ENCODE measurements at regions not wholly inside any gene's neighbourhood (a gene's known extent, or its start where the extent isn't known, plus 50 kb on each side); places are given as distances from the start of the nearest gene placed in this dataset.

- TF ChIP-seq, protein P1, sequence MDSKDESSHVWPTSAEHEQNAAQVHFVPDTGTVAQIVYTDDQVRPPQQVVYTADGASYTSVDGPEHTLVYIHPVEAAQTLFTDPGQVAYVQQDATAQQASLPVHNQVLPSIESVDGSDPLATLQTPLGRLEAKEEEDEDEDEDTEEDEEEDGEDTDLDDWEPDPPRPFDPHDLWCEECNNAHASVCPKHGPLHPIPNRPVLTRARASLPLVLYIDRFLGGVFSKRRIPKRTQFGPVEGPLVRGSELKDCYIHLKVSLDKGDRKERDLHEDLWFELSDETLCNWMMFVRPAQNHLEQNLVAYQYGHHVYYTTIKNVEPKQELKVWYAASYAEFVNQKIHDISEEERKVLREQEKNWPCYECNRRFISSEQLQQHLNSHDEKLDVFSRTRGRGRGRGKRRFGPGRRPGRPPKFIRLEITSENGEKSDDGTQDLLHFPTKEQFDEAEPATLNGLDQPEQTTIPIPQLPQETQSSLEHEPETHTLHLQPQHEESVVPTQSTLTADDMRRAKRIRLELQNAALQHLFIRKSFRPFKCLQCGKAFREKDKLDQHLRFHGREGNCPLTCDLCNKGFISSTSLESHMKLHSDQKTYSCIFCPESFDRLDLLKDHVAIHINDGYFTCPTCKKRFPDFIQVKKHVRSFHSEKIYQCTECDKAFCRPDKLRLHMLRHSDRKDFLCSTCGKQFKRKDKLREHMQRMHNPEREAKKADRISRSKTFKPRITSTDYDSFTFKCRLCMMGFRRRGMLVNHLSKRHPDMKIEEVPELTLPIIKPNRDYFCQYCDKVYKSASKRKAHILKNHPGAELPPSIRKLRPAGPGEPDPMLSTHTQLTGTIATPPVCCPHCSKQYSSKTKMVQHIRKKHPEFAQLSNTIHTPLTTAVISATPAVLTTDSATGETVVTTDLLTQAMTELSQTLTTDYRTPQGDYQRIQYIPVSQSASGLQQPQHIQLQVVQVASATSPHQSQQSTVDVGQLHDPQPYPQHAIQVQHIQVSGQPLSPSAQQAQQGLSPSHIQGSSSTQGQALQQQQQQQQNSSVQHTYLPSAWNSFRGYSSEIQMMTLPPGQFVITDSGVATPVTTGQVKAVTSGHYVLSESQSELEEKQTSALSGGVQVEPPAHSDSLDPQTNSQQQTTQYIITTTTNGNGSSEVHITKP (tag by site-specific recombination; IDR thresholded peaks at IDR 0.05), result no peak
- TF ChIP-seq REST (tag by site-specific recombination; IDR thresholded peaks at IDR 0.05), result no peak
- TF ChIP-seq ZFP37 (tag by site-specific recombination; IDR thresholded peaks at IDR 0.05), result no peak
- TF ChIP-seq, protein P2, sequence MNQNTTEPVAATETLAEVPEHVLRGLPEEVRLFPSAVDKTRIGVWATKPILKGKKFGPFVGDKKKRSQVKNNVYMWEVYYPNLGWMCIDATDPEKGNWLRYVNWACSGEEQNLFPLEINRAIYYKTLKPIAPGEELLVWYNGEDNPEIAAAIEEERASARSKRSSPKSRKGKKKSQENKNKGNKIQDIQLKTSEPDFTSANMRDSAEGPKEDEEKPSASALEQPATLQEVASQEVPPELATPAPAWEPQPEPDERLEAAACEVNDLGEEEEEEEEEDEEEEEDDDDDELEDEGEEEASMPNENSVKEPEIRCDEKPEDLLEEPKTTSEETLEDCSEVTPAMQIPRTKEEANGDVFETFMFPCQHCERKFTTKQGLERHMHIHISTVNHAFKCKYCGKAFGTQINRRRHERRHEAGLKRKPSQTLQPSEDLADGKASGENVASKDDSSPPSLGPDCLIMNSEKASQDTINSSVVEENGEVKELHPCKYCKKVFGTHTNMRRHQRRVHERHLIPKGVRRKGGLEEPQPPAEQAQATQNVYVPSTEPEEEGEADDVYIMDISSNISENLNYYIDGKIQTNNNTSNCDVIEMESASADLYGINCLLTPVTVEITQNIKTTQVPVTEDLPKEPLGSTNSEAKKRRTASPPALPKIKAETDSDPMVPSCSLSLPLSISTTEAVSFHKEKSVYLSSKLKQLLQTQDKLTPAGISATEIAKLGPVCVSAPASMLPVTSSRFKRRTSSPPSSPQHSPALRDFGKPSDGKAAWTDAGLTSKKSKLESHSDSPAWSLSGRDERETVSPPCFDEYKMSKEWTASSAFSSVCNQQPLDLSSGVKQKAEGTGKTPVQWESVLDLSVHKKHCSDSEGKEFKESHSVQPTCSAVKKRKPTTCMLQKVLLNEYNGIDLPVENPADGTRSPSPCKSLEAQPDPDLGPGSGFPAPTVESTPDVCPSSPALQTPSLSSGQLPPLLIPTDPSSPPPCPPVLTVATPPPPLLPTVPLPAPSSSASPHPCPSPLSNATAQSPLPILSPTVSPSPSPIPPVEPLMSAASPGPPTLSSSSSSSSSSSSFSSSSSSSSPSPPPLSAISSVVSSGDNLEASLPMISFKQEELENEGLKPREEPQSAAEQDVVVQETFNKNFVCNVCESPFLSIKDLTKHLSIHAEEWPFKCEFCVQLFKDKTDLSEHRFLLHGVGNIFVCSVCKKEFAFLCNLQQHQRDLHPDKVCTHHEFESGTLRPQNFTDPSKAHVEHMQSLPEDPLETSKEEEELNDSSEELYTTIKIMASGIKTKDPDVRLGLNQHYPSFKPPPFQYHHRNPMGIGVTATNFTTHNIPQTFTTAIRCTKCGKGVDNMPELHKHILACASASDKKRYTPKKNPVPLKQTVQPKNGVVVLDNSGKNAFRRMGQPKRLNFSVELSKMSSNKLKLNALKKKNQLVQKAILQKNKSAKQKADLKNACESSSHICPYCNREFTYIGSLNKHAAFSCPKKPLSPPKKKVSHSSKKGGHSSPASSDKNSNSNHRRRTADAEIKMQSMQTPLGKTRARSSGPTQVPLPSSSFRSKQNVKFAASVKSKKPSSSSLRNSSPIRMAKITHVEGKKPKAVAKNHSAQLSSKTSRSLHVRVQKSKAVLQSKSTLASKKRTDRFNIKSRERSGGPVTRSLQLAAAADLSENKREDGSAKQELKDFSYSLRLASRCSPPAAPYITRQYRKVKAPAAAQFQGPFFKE (tag by site-specific recombination; IDR thresholded peaks at IDR 0.05; ENCODE audit: borderline replicate concordance), result no peak
- TF ChIP-seq GFI1B (tag by site-specific recombination; IDR thresholded peaks at IDR 0.05), result no peak
- no peak for TF ChIP-seq ZNF133 (tag by site-specific recombination; IDR thresholded peaks at IDR 0.05)
- TF ChIP-seq HOXC10 (CRISPR knock-in tag; IDR thresholded peaks at IDR 0.05), result no peak
- no peak for TF ChIP-seq ZBTB26 (tag by site-specific recombination; optimal IDR thresholded peaks at IDR 0.05)
- TF ChIP-seq ZNF510 (tag by site-specific recombination; IDR thresholded peaks at IDR 0.05; ENCODE audit: insufficient replicate concordance), result no peak
Measured at GRCh38 chr3:87901141-87901540, 157.7 kb downstream of the CGGBP1 start (continued).

GRCh38 chr3:87900061-87900460 is 158.7 kb downstream of the CGGBP1 start:
- ChIA-PET CTCF (no interaction called here), POLR2A (no interaction called here)
- Histone ChIP-seq H3K4me1 (ENCODE audit: control insufficient read depth, insufficient read depth, low read length) (no peaks in the 10 kb centered on the region), H3K4me3 (ENCODE audit: low read depth, low read length) (no peak overlapping the region), H3K36me3 (ENCODE audit: control insufficient read depth in 2 of 2, insufficient read depth in 1 of 2, low read length in 2 of 2) (no peaks in the 10 kb centered on the region), H3K27ac (ENCODE audit: extremely low read depth, low read depth, low read length) (no peak overlapping the region), H3K9me3 (ENCODE audit: control insufficient read depth, insufficient read depth, low read depth, low read length) (no peaks in the 10 kb centered on the region)
- TF ChIP-seq KLF10 (tag by site-specific recombination; IDR thresholded peaks at IDR 0.05) (no peak), ZNF473 (tag by site-specific recombination; IDR thresholded peaks at IDR 0.05) (no peak), TSHZ1 (tag by site-specific recombination; IDR thresholded peaks at IDR 0.05; ENCODE audit: borderline replicate concordance) (no peak), ZNF157 (tag by site-specific recombination; IDR thresholded peaks at IDR 0.05) (no peak), ZFP69B (tag by site-specific recombination; IDR thresholded peaks at IDR 0.05) (no peak), ZNF785 (tag by site-specific recombination; IDR thresholded peaks at IDR 0.05) (no peak), ZNF2 (tag by site-specific recombination; IDR thresholded peaks at IDR 0.05) (no peak), ZBTB21 (tag by site-specific recombination; IDR thresholded peaks at IDR 0.05) (no peak), SCRT2 (tag by site-specific recombination; IDR thresholded peaks at IDR 0.05) (no peak), ZBTB26 (tag by site-specific recombination; optimal IDR thresholded peaks at IDR 0.05) (no peak)

Measured in HEK293 (cell line).